GM21515 (cell line): ENCODE measurements at regions not wholly inside any gene's neighbourhood (a gene's known extent, or its start where the extent isn't known, plus 50 kb on each side); places are given as distances from the start of the nearest gene placed in this dataset.

Experiments
- ATAC-seq: cut with Tn5 transposase; IDR thresholded peaks from one replicate; pipeline ENCODE4 v1.9.1; 2021; ENCODE audit not compliant: unreplicated experiment

GRCh38 chr5:98992552-98992951, 63.7 kb upstream of the CHD1 start:
- ATAC-seq = no peak

- ATAC-seq = no peak
Measured at GRCh38 chr5:98989727-98990126, 60.9 kb upstream of the CHD1 start.

- no peak for ATAC-seq
Measured at GRCh38 chr5:98986587-98986986, 57.8 kb upstream of the CHD1 start.

- ATAC-seq = no peak
Measured at GRCh38 chr5:98982880-98983279, 54.1 kb upstream of the CHD1 start.
